ENCODE measurements at regions not wholly inside any gene's neighbourhood (a gene's known extent, or its start where the extent isn't known, plus 50 kb on each side); places are given as distances from the start of the nearest gene placed in this dataset.

- DNase-seq = peak; percentile 24
- Histone ChIP-seq H3K4me3 (no peak overlapping the region), H3K36me3 (ENCODE audit: low read depth, missing control alignments) (no peaks in the 10 kb centered on the region), H3K27me3 (no peaks in the 10 kb centered on the region), H3K4me1 (no peaks in the 10 kb centered on the region), H3K9me3 (no peaks in the 10 kb centered on the region), H3K27ac (no peak overlapping the region)
- TF ChIP-seq POLR2A (IDR thresholded peaks at IDR 0.05) (no peak), CTCF (IDR thresholded peaks at IDR 0.05) (peak in 2 of 3 experiments; percentile 39 to 52)
- intact Hi-C loops (cut with DNase I; ENCODE audit: low total_unique reads) = no loop called here
- 54 to 59% methylated on average over 3 of the region's 3 CpGs for WGBS, 2 donors
Observed at GRCh38 chr7:116122972-116123595, 87.3 kb upstream of the TES start.

GRCh38 chr7:116128139-116128538 is 82.2 kb upstream of the TES start:
- Histone ChIP-seq H3K4me1 (no peaks in the 10 kb centered on the region), H3K27ac (no peak overlapping the region), H3K9me3 (no peaks in the 10 kb centered on the region), H3K36me3 (ENCODE audit: low read depth, missing control alignments) (no peaks in the 10 kb centered on the region), H3K4me3 (no peak overlapping the region), H3K27me3 (no peaks in the 10 kb centered on the region)
- intact Hi-C loops (cut with DNase I; ENCODE audit: low total_unique reads) = no loop called here
- no peak for DNase-seq
- no peak for TF ChIP-seq CTCF (IDR thresholded peaks at IDR 0.05)
- no peak for TF ChIP-seq POLR2A (IDR thresholded peaks at IDR 0.05)
- WGBS, 2 donors = 97% methylated on average over 2 of the region's 2 CpGs

GRCh38 chr7:116135306-116135705 is 75.0 kb upstream of the TES start:
- WGBS, 2 donors = 57 to 58% methylated on average over 4 of the region's 4 CpGs
- Histone ChIP-seq H3K4me3 (no peak overlapping the region), H3K27ac (no peak overlapping the region), H3K4me1 (no peaks in the 10 kb centered on the region), H3K9me3 (no peaks in the 10 kb centered on the region), H3K36me3 (ENCODE audit: low read depth, missing control alignments) (no peaks in the 10 kb centered on the region), H3K27me3 (no peaks in the 10 kb centered on the region)
- intact Hi-C loops (cut with DNase I; ENCODE audit: low total_unique reads) = no loop called here
- no peak for DNase-seq
- TF ChIP-seq CTCF (IDR thresholded peaks at IDR 0.05) (no peak), POLR2A (IDR thresholded peaks at IDR 0.05) (no peak)

GRCh38 chr7:116138202-116138801 is 72.0 kb upstream of the TES start:
- 41 to 42% methylated on average over 2 of the region's 2 CpGs for WGBS, 2 donors

More at GRCh38 chr7:116138202-116138801, 72.0 kb upstream of the TES start:
- intact Hi-C loops (cut with DNase I; ENCODE audit: low total_unique reads) = no loop called here
- DNase-seq = peak; percentile 16
- TF ChIP-seq POLR2A (IDR thresholded peaks at IDR 0.05) = no peak
- peak in 2 of 3 experiments; percentile 47 to 55 for TF ChIP-seq CTCF (IDR thresholded peaks at IDR 0.05)
- Histone ChIP-seq H3K36me3 (ENCODE audit: low read depth, missing control alignments) (no peaks in the 10 kb centered on the region), H3K4me1 (no peaks in the 10 kb centered on the region), H3K9me3 (no peaks in the 10 kb centered on the region), H3K27ac (no peak overlapping the region), H3K27me3 (no peaks in the 10 kb centered on the region), H3K4me3 (no peak overlapping the region)

All from testis (tissue), 2 donors.